HUES6 (cell line): ENCODE measurements at regions not wholly inside any gene's neighbourhood (a gene's known extent, or its start where the extent isn't known, plus 50 kb on each side); places are given as distances from the start of the nearest gene placed in this dataset.

Experiments used
- H3K27ac ChIP-seq: 2 replicates; pipeline ENCODE4 v1.7.0; 2013; ENCODE audit warnings: low read depth, mild to moderate bottlenecking, low read length, inconsistent platforms
- H3K27me3 ChIP-seq: 2 replicates; pipeline ENCODE4 v1.6.1; 2013; ENCODE audit warnings: low read length; ENCODE audit not compliant: control insufficient read depth, insufficient read depth
- H3K36me3 ChIP-seq: 2 replicates; pipeline ENCODE4 v1.6.1; 2013; ENCODE audit warnings: low read length; ENCODE audit not compliant: control insufficient read depth, insufficient read depth
- H3K4me1 ChIP-seq: 2 replicates; pipeline ENCODE4 v1.6.1; 2013; ENCODE audit warnings: low read length; ENCODE audit not compliant: control insufficient read depth, insufficient read depth
- H3K4me3 ChIP-seq: 2 replicates; pipeline ENCODE4 v1.5.1; 2013; ENCODE audit warnings: low read depth, low read length
- H3K9ac ChIP-seq: one replicate; pipeline ENCODE4 v1.6.1; 2013; ENCODE audit warnings: mild to moderate bottlenecking, low read length
- H3K9me3 ChIP-seq: 2 replicates; pipeline ENCODE4 v1.6.1; 2013; ENCODE audit warnings: low read depth, low read length; ENCODE audit not compliant: control insufficient read depth, insufficient read depth

- H3K36me3 ChIP-seq: no peaks in the 10 kb centered on the region
- no peak overlapping the region for H3K4me3 ChIP-seq
- no peak overlapping the region for H3K27ac ChIP-seq
- no peak overlapping the region for H3K9ac ChIP-seq
- no peaks in the 10 kb centered on the region for H3K27me3 ChIP-seq
- peaks cover 7% of the 10 kb centered on the region for H3K9me3 ChIP-seq
- H3K4me1 ChIP-seq: peaks cover 1% of the 10 kb centered on the region; the same call in 1 of the 2 replicates
Measured at GRCh38 chr7:33799766-33800165, 105.6 kb upstream of the BMPER start.

GRCh38 chr7:33802600-33802999, 102.7 kb upstream of the BMPER start:
- H3K36me3 ChIP-seq: no peaks in the 10 kb centered on the region
- peaks cover under 1% of the 10 kb centered on the region for H3K9me3 ChIP-seq
- no peaks in the 10 kb centered on the region for H3K27me3 ChIP-seq
- no peak overlapping the region for H3K4me3 ChIP-seq
- peaks cover 17% of the 10 kb centered on the region; the same call in 1 of the 2 replicates for H3K4me1 ChIP-seq
- H3K27ac ChIP-seq: no peak overlapping the region; the same call in 1 of the 2 replicates
- no peak overlapping the region for H3K9ac ChIP-seq

- Histone ChIP-seq H3K27ac (peak overlapping the region; percentile 72; the same call in 1 of the 2 replicates), H3K9me3 (no peaks in the 10 kb centered on the region)
Measured at GRCh38 chr7:33804140-33804660, 101.1 kb upstream of the BMPER start.

DNA sequence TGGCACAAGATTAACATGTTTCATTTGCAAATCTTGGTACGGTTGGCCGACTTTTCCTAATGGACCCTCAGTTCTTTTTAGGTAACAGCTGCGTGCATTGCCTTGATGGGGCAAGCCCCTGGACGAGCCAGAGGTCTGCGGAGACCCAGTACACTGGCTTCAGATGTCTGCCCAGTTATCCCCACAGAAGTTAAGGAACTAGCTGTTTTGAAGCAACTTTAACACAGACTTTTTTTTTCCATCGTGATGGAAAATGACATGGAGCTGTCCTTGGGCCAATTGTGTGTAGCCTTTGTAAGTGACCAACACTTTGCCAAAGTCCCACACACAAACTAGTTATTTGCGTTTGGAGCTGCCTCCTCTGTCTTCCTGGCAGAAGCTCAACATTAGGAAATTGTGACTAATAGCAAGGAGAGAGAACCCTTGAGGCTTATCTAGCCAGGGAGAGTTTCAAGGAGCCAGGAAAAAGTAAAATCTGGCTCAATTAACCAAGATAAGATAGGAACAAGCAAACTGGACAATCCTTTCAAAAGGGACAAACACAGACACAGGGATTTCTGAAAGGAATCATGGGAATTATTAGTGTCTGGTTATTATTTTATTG, 99.6 kb upstream of the BMPER start:
- Histone ChIP-seq H3K36me3 (no peaks in the 10 kb centered on the region), H3K27ac (peak overlapping the region; percentile 68; the same call in 1 of the 2 replicates), H3K9me3 (no peaks in the 10 kb centered on the region), H3K4me1 (peaks cover 23% of the 10 kb centered on the region), H3K4me3 (no peak overlapping the region), H3K9ac (peak overlapping the region; percentile 79), H3K27me3 (no peaks in the 10 kb centered on the region)

More at GRCh38 chr7:33804140-33804660, 101.1 kb upstream of the BMPER start:
- Histone ChIP-seq H3K27me3 (no peaks in the 10 kb centered on the region), H3K36me3 (no peaks in the 10 kb centered on the region), H3K9ac (peak overlapping the region; percentile 66), H3K4me3 (no peak overlapping the region), H3K4me1 (peaks cover 23% of the 10 kb centered on the region)

DNA sequence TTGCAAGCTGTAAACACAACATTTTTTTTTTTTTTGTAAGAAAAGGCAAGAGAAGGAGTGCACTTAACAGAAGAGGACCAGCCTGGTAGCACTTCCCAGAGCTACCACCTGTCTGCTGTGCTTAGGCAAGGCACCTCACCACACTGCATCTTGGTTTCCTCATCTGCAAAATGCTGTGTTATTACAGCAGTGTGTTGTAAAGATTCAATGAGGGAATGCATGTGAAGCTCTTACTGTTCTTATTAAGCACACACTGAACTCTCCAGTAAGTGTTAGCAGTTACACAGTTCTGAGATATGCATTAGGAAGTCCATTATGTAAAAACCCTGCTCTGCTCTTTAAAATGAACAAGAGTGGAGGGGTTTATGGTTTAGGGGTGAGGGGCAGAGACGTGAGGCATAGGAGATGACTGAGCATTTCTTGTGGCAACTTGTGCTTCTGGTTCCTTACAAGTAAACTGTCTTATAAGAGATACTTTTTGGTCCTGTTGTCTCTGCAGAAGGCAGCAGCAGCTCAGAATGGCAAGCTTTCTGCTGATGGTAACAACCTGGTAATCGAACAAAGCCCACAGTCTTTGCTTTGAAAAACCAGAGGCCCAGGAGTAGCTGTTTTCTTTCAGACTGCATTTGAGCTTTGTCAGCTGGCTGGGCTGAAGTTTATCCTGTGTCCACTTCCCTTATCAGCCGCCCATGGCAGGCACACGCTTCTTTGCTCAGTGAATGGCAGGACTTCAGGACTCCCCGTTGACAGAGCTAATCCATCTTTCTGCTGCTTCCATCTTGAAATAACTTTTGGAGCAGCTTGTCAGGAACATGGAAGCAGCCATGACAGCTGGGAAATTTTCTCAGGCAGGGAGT, 98.8 kb upstream of the BMPER start:
- Histone ChIP-seq H3K9ac (peak overlapping the region; percentile 79), H3K4me1 (peaks cover 23% of the 10 kb centered on the region), H3K4me3 (no peak overlapping the region), H3K27me3 (no peaks in the 10 kb centered on the region), H3K9me3 (no peaks in the 10 kb centered on the region), H3K27ac (peak overlapping the region; percentile 68; the same call in 1 of the 2 replicates), H3K36me3 (no peaks in the 10 kb centered on the region)

DNA sequence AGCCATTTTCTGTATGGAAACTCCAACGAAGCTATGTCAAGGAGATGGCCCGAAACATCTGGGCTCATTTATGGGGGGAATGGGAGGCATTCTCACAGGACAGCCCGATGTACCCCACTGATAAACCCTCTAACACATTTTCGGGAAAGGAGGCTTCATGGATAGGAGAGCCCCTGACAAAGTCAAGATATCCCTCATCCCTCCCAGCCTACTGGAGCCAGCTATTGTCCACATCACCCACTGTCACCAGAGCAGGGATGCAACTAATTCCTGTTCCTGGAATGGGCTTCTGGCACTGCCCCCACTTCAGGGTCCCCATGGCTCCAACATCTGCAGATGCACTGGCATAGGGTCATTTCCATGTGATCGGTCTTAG, 98.2 kb upstream of the BMPER start:
- no peak overlapping the region for H3K4me3 ChIP-seq
- no peak overlapping the region for H3K9ac ChIP-seq
- H3K27me3 ChIP-seq: no peaks in the 10 kb centered on the region
- H3K9me3 ChIP-seq: no peaks in the 10 kb centered on the region
- H3K27ac ChIP-seq: no peak overlapping the region
- peaks cover 23% of the 10 kb centered on the region for H3K4me1 ChIP-seq
- no peaks in the 10 kb centered on the region for H3K36me3 ChIP-seq

- Histone ChIP-seq H3K9ac (no peak overlapping the region), H3K27me3 (no peaks in the 10 kb centered on the region), H3K4me1 (peaks cover 23% of the 10 kb centered on the region), H3K36me3 (no peaks in the 10 kb centered on the region), H3K9me3 (no peaks in the 10 kb centered on the region), H3K27ac (no peak overlapping the region), H3K4me3 (no peak overlapping the region)
Measured at GRCh38 chr7:33807779-33808482, 97.4 kb upstream of the BMPER start.

- Histone ChIP-seq H3K4me1 (peaks cover 23% of the 10 kb centered on the region), H3K4me3 (no peak overlapping the region), H3K27me3 (no peaks in the 10 kb centered on the region), H3K9me3 (no peaks in the 10 kb centered on the region), H3K27ac (no peak overlapping the region), H3K36me3 (no peaks in the 10 kb centered on the region), H3K9ac (no peak overlapping the region)
Measured at GRCh38 chr7:33809228-33809627, 96.1 kb upstream of the BMPER start.

DNA sequence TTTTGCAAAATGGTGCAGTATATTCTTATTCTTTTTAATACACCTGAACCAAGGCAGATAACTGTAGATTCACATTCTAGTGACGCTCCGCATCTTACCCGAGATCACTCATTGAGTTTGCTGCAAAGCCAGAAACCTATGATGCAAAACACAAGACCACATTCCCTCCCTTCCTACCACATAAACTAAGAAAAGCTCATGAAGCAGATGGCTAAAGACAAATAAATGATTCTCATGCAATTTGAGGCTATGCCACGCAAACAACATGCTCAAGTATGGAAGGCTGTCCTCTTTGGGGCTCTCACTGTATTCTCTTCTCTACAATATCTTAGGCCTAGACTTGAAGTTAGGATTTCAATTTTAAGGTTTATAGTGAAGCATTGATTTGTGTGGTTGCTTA, 95.0 kb upstream of the BMPER start:
- no peak overlapping the region for H3K4me3 ChIP-seq
- H3K36me3 ChIP-seq: no peaks in the 10 kb centered on the region
- H3K9ac ChIP-seq: no peak overlapping the region
- peaks cover 17% of the 10 kb centered on the region for H3K4me1 ChIP-seq
- H3K27me3 ChIP-seq: no peaks in the 10 kb centered on the region
- no peak overlapping the region for H3K27ac ChIP-seq
- no peaks in the 10 kb centered on the region for H3K9me3 ChIP-seq

GRCh38 chr7:33813331-33813730, 92.0 kb upstream of the BMPER start:
- no peaks in the 10 kb centered on the region; the same call in 1 of the 2 replicates for H3K4me1 ChIP-seq
- H3K9me3 ChIP-seq: no peaks in the 10 kb centered on the region
- no peaks in the 10 kb centered on the region for H3K27me3 ChIP-seq
- H3K36me3 ChIP-seq: no peaks in the 10 kb centered on the region
- no peak overlapping the region for H3K9ac ChIP-seq
- H3K4me3 ChIP-seq: no peak overlapping the region
- no peak overlapping the region for H3K27ac ChIP-seq
